Lung (tissue), 11 donors: ENCODE measurements at regions not wholly inside any gene's neighbourhood (a gene's known extent, or its start where the extent isn't known, plus 50 kb on each side); places are given as distances from the start of the nearest gene placed in this dataset.

Source experiments
- ATAC-seq: fragments of 200-7000 bp; cut with Tn5 transposase; one replicate; pipeline ENCODE4 v1.9.1; 2020; ENCODE audit warnings: moderate number of reproducible peaks; ENCODE audit not compliant: insufficient read depth, low FRiP score
- DNase-seq, 3 donors: peaks; one replicate each; pipeline ENCODE4 v3.0.0-alpha.2; 2013 to 2017
- H3K27ac ChIP-seq, 2 donors: one replicate each; pipeline ENCODE4 v1.5.1; 2013; ENCODE audit warnings: mild to moderate bottlenecking in 2 of 2, moderate library complexity in 2 of 2, control low read depth in 1 of 2, inconsistent platforms in 1 of 2, low read depth in 1 of 2, low read length in 1 of 2
- H3K27me3 ChIP-seq, 3 donors: one replicate each; pipeline ENCODE4 v1.5.1; 2013; ENCODE audit warnings: low read length in 2 of 3; ENCODE audit not compliant: control insufficient read depth in 3 of 3, insufficient read depth in 3 of 3
- H3K36me3 ChIP-seq, 4 donors: one replicate each; pipeline ENCODE4 v1.5.1; 2013; ENCODE audit warnings: low read length in 4 of 4, mild to moderate bottlenecking in 1 of 4, moderate library complexity in 1 of 4; ENCODE audit not compliant: control insufficient read depth in 4 of 4, insufficient read depth in 4 of 4
- H3K4me1 ChIP-seq, 5 donors: one replicate each; pipeline ENCODE4 v1.5.1; 2013; ENCODE audit warnings: low read length in 5 of 5, mild to moderate bottlenecking in 2 of 5, moderate library complexity in 1 of 5; ENCODE audit not compliant: control insufficient read depth in 5 of 5, insufficient read depth in 5 of 5
- H3K4me3 ChIP-seq: one replicate; pipeline ENCODE4 v1.5.1; 2013; ENCODE audit warnings: mild to moderate bottlenecking, control low read depth, moderate library complexity
- H3K9ac ChIP-seq, 2 donors: one replicate each; pipeline ENCODE4 v1.5.1; 2013; ENCODE audit warnings: low read length in 2 of 2, control low read depth in 1 of 2; ENCODE audit not compliant: insufficient read depth in 1 of 2
- H3K9me3 ChIP-seq, 4 donors: one replicate each; pipeline ENCODE4 v1.5.1; 2013; ENCODE audit warnings: low read length in 3 of 4, mild to moderate bottlenecking in 1 of 4, moderate library complexity in 1 of 4; ENCODE audit not compliant: control insufficient read depth in 4 of 4, insufficient read depth in 3 of 4
- CTCF ChIP-seq: IDR thresholded peaks from 2 replicates; pipeline ENCODE4 v1.5.1; 2012; ENCODE audit warnings: mild to moderate bottlenecking; ENCODE audit errors: control extremely low read depth, extremely low read depth
- WGBS, 2 donors: extraction: QIAGEN DNeasy Blood & Tissue Kit; methylation state at CpG; one replicate each; pipeline ENCODE4 v1.1.7; 2013; 5-methylcytosine and 5-hydroxymethylcytosine counted together
- donor health status: control.
- donor health status: control.
- donor health status: Bipolar disorder and iron deficiency.
- donor health status: healthy.
- donor health status: DM: yes; HTN: yes; CAD: no.

DNA sequence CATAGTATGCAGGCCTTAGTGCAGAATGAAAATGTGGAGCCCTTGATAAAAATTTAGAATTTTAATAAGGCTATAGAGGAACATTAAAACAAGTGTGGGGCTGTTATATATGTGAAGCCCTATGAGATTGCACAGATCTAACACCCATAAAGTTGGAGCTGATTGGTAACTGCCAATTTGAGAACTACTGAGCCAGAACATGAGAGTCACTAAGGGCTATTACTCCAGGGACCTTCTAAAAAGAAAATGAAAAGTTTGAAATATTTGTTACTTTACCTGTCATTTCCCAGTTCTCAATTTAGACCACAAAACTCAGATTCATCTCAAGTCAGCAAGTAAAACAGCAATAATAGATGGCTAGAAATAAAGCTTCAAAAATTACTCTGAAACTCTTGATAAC lies 898.6 kb downstream of the TLE1 start:
- no peak for TF ChIP-seq CTCF
- DNase-seq (no peak), ATAC-seq (no peak)
- Histone ChIP-seq H3K9ac (no peak overlapping the region), H3K27ac (no peak overlapping the region), H3K27me3 (no peaks in the 10 kb centered on the region), H3K36me3 (no peaks in the 10 kb centered on the region), H3K4me3 (no peak overlapping the region), H3K9me3 (peaks cover 0 to 3% (median 0%) of the 10 kb centered on the region in 4 donors), H3K4me1 (peaks cover 0 to 7% (median 0%) of the 10 kb centered on the region in 5 donors)

GRCh38 chr9:80789831-80790230 lies 899.5 kb downstream of the TLE1 start:
- TF ChIP-seq CTCF: no peak
- H3K36me3 ChIP-seq: no peaks in the 10 kb centered on the region

GRCh38 chr9:80787636-80788035 lies 901.7 kb downstream of the TLE1 start:
- ATAC-seq: no peak
- H3K9ac ChIP-seq: no peak overlapping the region
- no peak overlapping the region for H3K4me3 ChIP-seq
- DNase-seq: no peak
- H3K36me3 ChIP-seq: no peaks in the 10 kb centered on the region
- no peak for TF ChIP-seq CTCF
- no peaks in the 10 kb centered on the region for H3K27me3 ChIP-seq
- WGBS, 2 donors: 88 to 96% methylated on average over 1 of the region's 1 CpG
- peaks cover 0 to 3% (median 0%) of the 10 kb centered on the region in 5 donors for H3K4me1 ChIP-seq
- no peak overlapping the region for H3K27ac ChIP-seq
- peaks cover 0 to 7% (median 0%) of the 10 kb centered on the region in 4 donors for H3K9me3 ChIP-seq

More at GRCh38 chr9:80789831-80790230, 899.5 kb downstream of the TLE1 start:
- ATAC-seq (no peak), DNase-seq (no peak)
- no peak overlapping the region for H3K9ac ChIP-seq
- WGBS, 2 donors: 89 to 92% methylated on average over 5 of the region's 5 CpGs
- H3K4me1 ChIP-seq: peaks cover 0 to 5% (median 0%) of the 10 kb centered on the region in 5 donors
- H3K9me3 ChIP-seq: peaks cover 0 to 5% (median 0%) of the 10 kb centered on the region in 4 donors
- H3K27ac ChIP-seq: no peak overlapping the region
- no peaks in the 10 kb centered on the region for H3K27me3 ChIP-seq
- no peak overlapping the region for H3K4me3 ChIP-seq

DNA sequence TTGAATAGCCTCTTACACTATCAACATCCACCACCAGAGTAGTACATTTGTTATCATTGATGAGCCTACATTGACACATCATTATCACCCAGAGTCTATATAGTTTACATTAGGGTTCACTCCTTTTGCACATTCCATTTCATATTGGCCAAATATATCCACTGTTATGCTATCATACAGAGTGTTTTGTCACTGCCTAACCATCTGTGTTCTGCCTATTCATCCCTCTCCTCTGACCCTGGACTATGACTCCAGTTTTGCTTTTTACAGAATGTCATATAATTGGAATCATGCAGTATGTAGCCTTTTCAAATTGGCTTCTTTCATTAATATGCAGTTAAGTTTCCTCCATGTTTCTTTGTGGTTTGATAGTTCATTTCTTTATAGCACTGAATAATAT lies 904.7 kb downstream of the TLE1 start:
- Histone ChIP-seq H3K36me3 (no peaks in the 10 kb centered on the region), H3K4me1 (no peaks in the 10 kb centered on the region), H3K27me3 (no peaks in the 10 kb centered on the region), H3K4me3 (no peak overlapping the region), H3K9ac (no peak overlapping the region), H3K27ac (no peak overlapping the region), H3K9me3 (peaks cover 0 to 7% (median 0%) of the 10 kb centered on the region in 4 donors)
- DNase-seq (no peak), ATAC-seq (no peak)
- TF ChIP-seq CTCF: no peak
